ENCODE measurements at regions not wholly inside any gene's neighbourhood (a gene's known extent, or its start where the extent isn't known, plus 50 kb on each side); places are given as distances from the start of the nearest gene placed in this dataset.

- intact Hi-C loops (cut with DNase I), result no loop called here
- WGBS, result 45% methylated on average over 12 of the region's 12 CpGs
- H3K27ac ChIP-seq, result no peak overlapping the region
- H3K27me3 ChIP-seq (replicated peaks; ENCODE audit: insufficient read depth), result no peaks in the 10 kb centered on the region
- H3K4me3 ChIP-seq, result no peak overlapping the region
- H3K9me3 ChIP-seq, result no peaks in the 10 kb centered on the region
- TF ChIP-seq, protein P1, sequence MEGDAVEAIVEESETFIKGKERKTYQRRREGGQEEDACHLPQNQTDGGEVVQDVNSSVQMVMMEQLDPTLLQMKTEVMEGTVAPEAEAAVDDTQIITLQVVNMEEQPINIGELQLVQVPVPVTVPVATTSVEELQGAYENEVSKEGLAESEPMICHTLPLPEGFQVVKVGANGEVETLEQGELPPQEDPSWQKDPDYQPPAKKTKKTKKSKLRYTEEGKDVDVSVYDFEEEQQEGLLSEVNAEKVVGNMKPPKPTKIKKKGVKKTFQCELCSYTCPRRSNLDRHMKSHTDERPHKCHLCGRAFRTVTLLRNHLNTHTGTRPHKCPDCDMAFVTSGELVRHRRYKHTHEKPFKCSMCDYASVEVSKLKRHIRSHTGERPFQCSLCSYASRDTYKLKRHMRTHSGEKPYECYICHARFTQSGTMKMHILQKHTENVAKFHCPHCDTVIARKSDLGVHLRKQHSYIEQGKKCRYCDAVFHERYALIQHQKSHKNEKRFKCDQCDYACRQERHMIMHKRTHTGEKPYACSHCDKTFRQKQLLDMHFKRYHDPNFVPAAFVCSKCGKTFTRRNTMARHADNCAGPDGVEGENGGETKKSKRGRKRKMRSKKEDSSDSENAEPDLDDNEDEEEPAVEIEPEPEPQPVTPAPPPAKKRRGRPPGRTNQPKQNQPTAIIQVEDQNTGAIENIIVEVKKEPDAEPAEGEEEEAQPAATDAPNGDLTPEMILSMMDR (IDR thresholded peaks at IDR 0.05), result no peak
- TF ChIP-seq POLR2A (IDR thresholded peaks at IDR 0.05) (no peak), POLR2AphosphoS5 (IDR thresholded peaks at IDR 0.05) (no peak)
- no peak for DNase-seq (ENCODE audit: low spot score)
- H3K4me1 ChIP-seq (replicated peaks), result no peaks in the 10 kb centered on the region
- H3K36me3 ChIP-seq, result no peaks in the 10 kb centered on the region
These were observed 99.8 kb upstream of the WSCD2 start for GRCh38 chr12:108029051-108029835.

DNA sequence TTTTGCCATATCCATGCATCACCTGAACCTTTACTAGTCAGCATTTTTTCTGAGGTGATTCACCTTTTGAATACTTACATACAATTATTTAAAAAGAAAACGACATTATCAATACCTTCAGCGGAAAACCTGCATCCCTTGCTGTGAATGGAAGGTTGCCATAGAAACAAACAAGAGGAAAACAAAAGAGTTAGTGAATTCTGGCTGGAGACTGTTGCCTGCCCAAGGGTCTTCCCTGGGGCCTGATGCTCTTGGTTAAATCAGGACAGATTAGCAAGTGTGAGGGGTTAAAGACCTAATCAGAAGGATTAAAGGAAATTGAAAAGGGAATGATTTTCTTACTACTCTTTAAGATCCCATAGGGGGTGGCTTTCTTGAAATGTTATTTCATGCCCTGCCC, 96.0 kb upstream of the WSCD2 start:
- TF ChIP-seq POLR2A (IDR thresholded peaks at IDR 0.05) (no peak), POLR2AphosphoS5 (IDR thresholded peaks at IDR 0.05) (no peak)
- TF ChIP-seq, protein P1 (IDR thresholded peaks at IDR 0.05), result no peak
- H3K9me3 ChIP-seq, result no peaks in the 10 kb centered on the region

GRCh38 chr12:108035372-108035771, 93.7 kb upstream of the WSCD2 start:
- Histone ChIP-seq H3K4me1 (replicated peaks) (no peaks in the 10 kb centered on the region), H3K4me3 (no peak overlapping the region), H3K9me3 (no peaks in the 10 kb centered on the region), H3K27ac (no peak overlapping the region), H3K27me3 (replicated peaks; ENCODE audit: insufficient read depth) (no peaks in the 10 kb centered on the region), H3K36me3 (no peaks in the 10 kb centered on the region)
- TF ChIP-seq POLR2A (IDR thresholded peaks at IDR 0.05) (no peak), POLR2AphosphoS5 (IDR thresholded peaks at IDR 0.05) (no peak)
- TF ChIP-seq, protein P1 (IDR thresholded peaks at IDR 0.05), result no peak
- 85% methylated on average over 1 of the region's 1 CpG for WGBS
- DNase-seq (ENCODE audit: low spot score), result no peak
- intact Hi-C loops (cut with DNase I), result no loop called here

More for the DNA sequence above, 96.0 kb upstream of the WSCD2 start:
- WGBS, result 59% methylated on average over 2 of the region's 2 CpGs
- DNase-seq (ENCODE audit: low spot score), result no peak
- H3K27ac ChIP-seq, result no peak overlapping the region
- no peaks in the 10 kb centered on the region for H3K27me3 ChIP-seq (replicated peaks; ENCODE audit: insufficient read depth)
- no peak overlapping the region for H3K4me3 ChIP-seq
- H3K36me3 ChIP-seq, result no peaks in the 10 kb centered on the region
- no peaks in the 10 kb centered on the region for H3K4me1 ChIP-seq (replicated peaks)
- intact Hi-C loops (cut with DNase I), result no loop called here

DNA sequence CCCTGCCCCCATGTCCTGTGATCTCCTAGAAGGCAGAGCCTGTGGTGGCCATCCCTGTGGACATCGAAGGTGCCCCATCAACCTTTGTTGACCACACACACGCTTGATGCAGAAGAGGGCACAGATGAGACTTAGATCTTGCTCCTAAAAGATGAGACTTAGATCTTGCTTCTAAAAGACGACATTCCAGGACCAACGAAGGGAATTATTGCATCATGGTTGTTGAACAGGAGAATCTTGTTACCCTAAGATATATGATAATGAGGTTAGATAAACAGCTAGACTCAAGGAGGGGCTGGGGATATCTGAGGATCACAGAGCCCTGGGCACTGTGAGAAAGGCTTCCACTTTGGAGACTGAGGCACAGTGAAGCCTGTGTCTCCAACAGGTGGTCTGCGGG, 91.1 kb upstream of the WSCD2 start:
- H3K9me3 ChIP-seq, result no peaks in the 10 kb centered on the region
- WGBS, result 86% methylated on average over 5 of the region's 5 CpGs
- no peak for DNase-seq (ENCODE audit: low spot score)
- H3K27ac ChIP-seq, result no peak overlapping the region
- no peaks in the 10 kb centered on the region for H3K27me3 ChIP-seq (replicated peaks; ENCODE audit: insufficient read depth)
- no peaks in the 10 kb centered on the region for H3K4me1 ChIP-seq (replicated peaks)
- intact Hi-C loops (cut with DNase I), result no loop called here
- TF ChIP-seq POLR2A (IDR thresholded peaks at IDR 0.05), result no peak
- TF ChIP-seq, protein P1 (IDR thresholded peaks at IDR 0.05), result no peak
- no peak for TF ChIP-seq POLR2AphosphoS5 (IDR thresholded peaks at IDR 0.05)
- H3K4me3 ChIP-seq, result no peak overlapping the region
- no peaks in the 10 kb centered on the region for H3K36me3 ChIP-seq

GRCh38 chr12:108039794-108040193, 89.3 kb upstream of the WSCD2 start:
- TF ChIP-seq, protein P1 (IDR thresholded peaks at IDR 0.05), result no peak
- no peak for TF ChIP-seq POLR2AphosphoS5 (IDR thresholded peaks at IDR 0.05)
- no peak for TF ChIP-seq POLR2A (IDR thresholded peaks at IDR 0.05)
- Histone ChIP-seq H3K9me3 (no peaks in the 10 kb centered on the region), H3K4me1 (replicated peaks) (no peaks in the 10 kb centered on the region), H3K36me3 (no peaks in the 10 kb centered on the region), H3K27ac (no peak overlapping the region), H3K4me3 (no peak overlapping the region), H3K27me3 (replicated peaks; ENCODE audit: insufficient read depth) (no peaks in the 10 kb centered on the region)
- intact Hi-C loops (cut with DNase I), result no loop called here
- WGBS, result 75% methylated on average over 4 of the region's 4 CpGs
- no peak for DNase-seq (ENCODE audit: low spot score)
